GM12878 (cell line): ENCODE measurements at regions not wholly inside any gene's neighbourhood (a gene's known extent, or its start where the extent isn't known, plus 50 kb on each side); places are given as distances from the start of the nearest gene placed in this dataset.

Experiments used
- FOXK2 ChIP-seq: fragments of 450-650 bp; IDR thresholded peaks from 2 replicates; pipeline ENCODE4 v1.6.1; 2017; ENCODE audit warnings: mild to moderate bottlenecking, moderate library complexity
- IKZF1 ChIP-seq: fragments of 450-650 bp; conservative IDR thresholded peaks from 2 replicates; pipeline ENCODE4 v1.6.1; 2017; ENCODE audit warnings: antibody characterized with exemption, mild to moderate bottlenecking
- IRF5 ChIP-seq: fragments of 450-650 bp; IDR thresholded peaks from 2 replicates; pipeline ENCODE4 v1.6.1; 2017; ENCODE audit warnings: borderline replicate concordance
- POLR2A ChIP-seq: IDR thresholded peaks from 2 replicates; pipeline ENCODE4 v1.6.1; 2011; ENCODE audit warnings: low read depth, mild to moderate bottlenecking, low read length
- PRDM15 ChIP-seq: fragments of 450-650 bp; formaldehyde crosslinking; IDR thresholded peaks from 2 replicates; pipeline ENCODE4 v1.4.0; 2020; ENCODE audit warnings: mild to moderate bottlenecking, moderate library complexity
- RAD21 ChIP-seq: IDR thresholded peaks from 2 replicates; pipeline ENCODE4 v1.6.1; 2011; ENCODE audit warnings: mild to moderate bottlenecking, low read depth, low read length, moderate library complexity; ENCODE audit not compliant: insufficient read depth
- STAT3 ChIP-seq: IDR thresholded peaks from 2 replicates; pipeline ENCODE4 v1.6.1; 2011; ENCODE audit warnings: low read depth, low read length, improper control_type of control experiment
- YY1 ChIP-seq: IDR thresholded peaks from 2 replicates; pipeline ENCODE4 v1.6.1; 2011; ENCODE audit warnings: low read depth, mild to moderate bottlenecking, low read length
- ZBTB4 ChIP-seq: fragments of 450-650 bp; formaldehyde crosslinking; IDR thresholded peaks from 2 replicates; pipeline ENCODE4 v1.4.0; 2022; ENCODE audit warnings: mild to moderate bottlenecking, moderate library complexity

GRCh38 chr20:24767623-24768100, 181.4 kb upstream of the CST7 start (continued):
- TF ChIP-seq FOXK2 (no peak), YY1 (no peak), RAD21 (no peak), PRDM15 (CRISPR knock-in tag) (no peak), IKZF1 (no peak), STAT3 (no peak), POLR2A (no peak), IRF5 (no peak), ZBTB4 (CRISPR knock-in tag) (no peak)
- TF ChIP-seq, all 136 proteins: peak for 0
